GM19099 (cell line): ENCODE measurements at regions not wholly inside any gene's neighbourhood (a gene's known extent, or its start where the extent isn't known, plus 50 kb on each side); places are given as distances from the start of the nearest gene placed in this dataset.

Experiments used
- POLR2A ChIP-seq: IDR thresholded peaks from 3 replicates; pipeline ENCODE4 v1.6.1; 2011; ENCODE audit warnings: low read depth; ENCODE audit not compliant: insufficient read length; ENCODE audit errors: extremely low read depth

- TF ChIP-seq POLR2A: no peak
Measured at GRCh38 chr3:168847291-168847883, 751.7 kb upstream of the GOLIM4 start.

DNA sequence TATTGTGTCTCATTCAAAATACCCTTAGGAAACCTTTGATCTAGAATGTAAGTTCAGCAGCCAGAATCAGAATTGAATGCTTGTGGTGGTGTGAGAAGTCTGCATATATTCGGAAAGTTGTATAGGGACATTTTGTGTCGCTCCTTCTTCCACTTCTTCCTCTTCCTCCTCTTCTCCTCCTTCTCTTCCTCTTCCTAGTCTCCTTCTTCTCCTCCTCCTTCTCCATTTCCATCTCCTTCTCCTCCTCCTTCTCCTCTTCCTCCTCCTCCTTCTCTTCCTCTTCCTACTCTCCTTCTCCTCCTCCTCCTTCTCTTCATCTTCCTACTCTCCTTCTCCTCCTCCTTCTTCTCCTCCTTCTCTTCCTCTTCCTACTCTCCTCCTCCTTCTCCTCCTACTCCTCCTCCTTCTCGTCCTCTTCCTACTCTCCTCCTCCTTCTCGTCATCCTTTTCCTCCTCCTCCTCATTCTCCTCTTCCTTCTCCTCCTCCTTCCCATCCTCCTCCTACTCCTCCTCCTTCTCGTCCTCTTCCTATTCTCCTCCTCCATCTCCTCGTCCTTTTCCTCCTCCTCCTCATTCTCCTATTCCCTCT is 749.3 kb upstream of the GOLIM4 start:
- no peak for TF ChIP-seq POLR2A

DNA sequence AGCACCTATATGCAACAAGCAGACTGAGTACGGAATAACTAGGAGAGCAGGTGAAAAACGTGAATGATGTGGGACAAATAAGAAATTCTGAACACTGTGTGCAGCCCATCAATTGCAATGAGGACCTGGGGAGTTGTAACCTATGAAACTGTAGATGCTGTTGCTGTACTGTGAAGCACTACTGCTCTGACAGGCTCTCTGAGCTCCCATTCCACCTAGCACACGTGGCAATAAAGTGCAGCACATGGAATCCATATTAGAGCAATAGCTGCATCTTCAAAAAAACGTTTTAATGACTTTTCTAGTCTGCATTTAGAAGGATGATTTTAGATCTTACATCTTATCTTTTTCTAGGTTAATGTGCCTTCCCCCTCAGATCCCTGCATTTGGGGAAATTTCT is 748.7 kb upstream of the GOLIM4 start:
- no peak for TF ChIP-seq POLR2A

- TF ChIP-seq POLR2A: no peak
Measured at GRCh38 chr3:168843481-168843880, 747.8 kb upstream of the GOLIM4 start.

GRCh38 chr3:168839653-168840052 is 743.9 kb upstream of the GOLIM4 start:
- TF ChIP-seq POLR2A: no peak

DNA sequence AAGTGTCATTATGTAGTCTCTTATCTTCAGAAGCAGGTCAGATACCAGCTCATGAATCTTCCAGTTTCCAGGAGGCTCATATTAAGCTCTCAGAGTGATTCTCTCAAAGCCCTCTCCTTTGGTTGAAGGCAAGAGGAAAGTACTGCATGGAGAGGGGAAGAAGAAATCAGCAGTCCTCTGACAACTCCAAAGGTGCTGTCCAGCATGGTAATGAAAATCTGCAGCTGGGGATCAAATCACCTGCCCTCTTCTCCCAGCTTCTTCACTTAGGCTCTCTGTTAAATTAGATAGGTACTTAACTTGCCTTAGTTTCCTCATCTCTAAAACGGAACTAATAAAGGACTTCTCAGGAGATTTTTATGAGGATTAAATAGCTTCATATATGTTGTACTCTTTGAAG is 738.8 kb upstream of the GOLIM4 start:
- TF ChIP-seq POLR2A: no peak

GRCh38 chr3:168828943-168829342 is 733.2 kb upstream of the GOLIM4 start:
- TF ChIP-seq POLR2A: no peak

DNA sequence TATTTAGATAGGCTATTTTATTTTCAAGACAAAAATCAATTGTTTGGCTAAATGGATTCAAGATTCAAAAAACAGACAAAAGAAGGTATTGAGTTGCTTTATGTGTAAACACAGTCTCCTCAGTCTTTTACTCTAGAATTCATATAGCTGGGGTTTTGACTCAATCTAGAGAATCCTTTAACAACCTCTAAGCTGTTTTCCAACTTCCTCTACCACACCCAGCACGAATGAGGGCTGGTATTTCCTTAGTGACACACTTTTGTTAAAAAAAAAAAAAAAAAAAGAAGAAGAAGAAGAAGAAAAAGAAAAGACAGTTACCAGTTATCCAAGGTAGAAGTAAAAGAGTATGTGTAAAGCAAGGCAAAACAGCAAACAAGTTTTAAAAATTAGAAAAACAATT is 732.8 kb upstream of the GOLIM4 start:
- no peak for TF ChIP-seq POLR2A

GRCh38 chr3:168828014-168828413 is 732.3 kb upstream of the GOLIM4 start:
- no peak for TF ChIP-seq POLR2A

DNA sequence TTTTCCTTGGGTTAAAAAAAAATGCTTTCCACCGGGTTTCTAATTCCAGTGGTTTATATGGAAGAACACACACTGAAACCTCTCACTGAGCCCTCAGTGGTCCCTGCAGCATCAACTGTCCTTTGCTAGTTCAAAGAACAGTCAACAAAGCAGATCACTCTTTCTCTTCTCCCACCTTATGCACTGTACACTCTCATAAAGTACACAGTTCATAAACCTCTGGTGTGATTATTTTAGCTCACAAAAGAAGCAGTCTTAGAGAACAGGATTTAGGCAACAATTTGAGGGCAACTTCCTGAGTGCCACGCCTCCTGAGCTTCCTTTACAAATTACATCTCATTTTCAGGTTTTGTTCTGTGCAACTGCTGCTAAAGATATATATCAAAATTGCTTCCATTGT is 728.4 kb upstream of the GOLIM4 start:
- no peak for TF ChIP-seq POLR2A

- no peak for TF ChIP-seq POLR2A
Measured at GRCh38 chr3:168823466-168823865, 727.7 kb upstream of the GOLIM4 start.

GRCh38 chr3:168820810-168821415 is 725.2 kb upstream of the GOLIM4 start:
- TF ChIP-seq POLR2A: no peak

GRCh38 chr3:168817177-168817576 is 721.5 kb upstream of the GOLIM4 start:
- TF ChIP-seq POLR2A: no peak

GRCh38 chr3:168815946-168816345 is 720.2 kb upstream of the GOLIM4 start:
- TF ChIP-seq POLR2A: no peak

DNA sequence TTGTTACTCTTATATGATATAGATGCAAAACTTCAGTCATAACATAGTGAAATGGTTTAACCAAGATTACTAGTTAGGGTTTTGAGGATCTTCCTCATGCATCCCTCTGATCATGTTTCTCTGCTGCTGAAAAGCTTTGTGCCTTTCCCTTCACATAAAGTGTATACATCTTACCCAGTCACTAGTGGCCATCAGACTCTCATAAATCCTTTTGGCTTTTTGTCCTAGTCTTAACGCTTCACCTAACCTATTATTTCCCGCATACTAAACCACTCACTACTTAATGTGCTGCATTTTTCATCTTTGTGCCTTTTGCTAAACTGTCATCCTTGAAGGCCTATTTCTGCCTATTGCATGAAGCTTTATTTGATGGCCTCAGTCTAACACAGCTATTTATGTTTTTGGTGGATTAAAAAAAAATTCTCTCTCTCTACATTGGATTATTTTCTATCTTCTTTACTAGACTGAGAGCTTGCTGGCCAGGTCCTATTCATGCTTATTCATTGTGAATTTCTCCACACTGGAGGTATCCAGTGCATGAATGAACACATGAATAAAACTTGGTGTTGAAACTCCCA is 717.6 kb upstream of the GOLIM4 start:
- TF ChIP-seq POLR2A: no peak

- no peak for TF ChIP-seq POLR2A
Measured at GRCh38 chr3:168812234-168812633, 716.5 kb upstream of the GOLIM4 start.

DNA sequence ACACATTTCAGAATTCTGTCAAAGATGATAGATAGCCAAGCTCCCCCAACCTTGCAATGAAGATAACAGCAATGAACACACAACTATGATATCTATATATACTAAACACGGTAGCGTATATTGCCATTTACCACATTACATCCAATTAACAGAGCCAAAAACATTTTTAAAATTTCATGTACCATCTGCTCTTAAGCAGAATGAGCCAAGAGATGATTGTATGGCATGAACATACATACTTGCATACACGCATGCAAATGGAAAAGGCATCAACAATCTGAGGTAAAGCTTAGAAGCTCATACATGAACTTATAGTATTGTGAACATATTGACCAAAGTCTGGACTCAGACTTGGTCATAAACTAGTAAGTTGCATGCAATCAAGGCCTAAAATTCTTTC is 712.9 kb upstream of the GOLIM4 start:
- TF ChIP-seq POLR2A: no peak

GRCh38 chr3:168807448-168807847 is 711.7 kb upstream of the GOLIM4 start:
- TF ChIP-seq POLR2A: no peak
